GM19025 (cell line): ENCODE measurements at regions not wholly inside any gene's neighbourhood (a gene's known extent, or its start where the extent isn't known, plus 50 kb on each side); places are given as distances from the start of the nearest gene placed in this dataset.
A peak's percentile ranks its signal among the peaks of the same experiment; 100 is the strongest.
"Not testable (repeated sequence)": the region's sequence is repeated elsewhere in the genome, so short reads cannot be mapped to it uniquely, and the experiment has no call there.

Source experiments
- ATAC-seq: cut with Tn5 transposase; IDR thresholded peaks from one replicate; pipeline ENCODE4 v1.9.1; 2021; ENCODE audit warnings: mild to moderate bottlenecking, low read depth, moderate library complexity; ENCODE audit not compliant: unreplicated experiment

- no peak for ATAC-seq
Observed at GRCh38 chr5:82720213-82721086, 356.7 kb downstream of the TMEM167A start.

DNA sequence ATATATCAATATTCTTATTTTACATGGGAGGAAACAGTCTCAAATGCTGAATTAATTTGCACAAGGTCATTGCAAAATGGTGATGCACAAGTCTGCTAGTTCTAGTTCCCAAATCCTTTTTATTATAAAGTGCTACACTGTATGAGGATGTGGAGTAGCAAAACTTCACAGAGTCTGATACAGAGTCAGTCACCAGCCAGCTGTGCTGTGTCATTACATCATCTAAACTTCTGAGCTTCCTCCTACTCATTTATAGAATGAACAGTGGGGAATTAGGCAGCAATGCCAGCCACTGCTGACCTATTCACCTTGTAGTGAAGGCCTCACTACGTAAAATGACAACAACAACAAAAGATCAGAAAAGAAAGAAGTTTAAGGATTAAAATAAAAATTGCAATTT lies 357.8 kb downstream of the TMEM167A start:
- ATAC-seq, result peak; percentile 89

DNA sequence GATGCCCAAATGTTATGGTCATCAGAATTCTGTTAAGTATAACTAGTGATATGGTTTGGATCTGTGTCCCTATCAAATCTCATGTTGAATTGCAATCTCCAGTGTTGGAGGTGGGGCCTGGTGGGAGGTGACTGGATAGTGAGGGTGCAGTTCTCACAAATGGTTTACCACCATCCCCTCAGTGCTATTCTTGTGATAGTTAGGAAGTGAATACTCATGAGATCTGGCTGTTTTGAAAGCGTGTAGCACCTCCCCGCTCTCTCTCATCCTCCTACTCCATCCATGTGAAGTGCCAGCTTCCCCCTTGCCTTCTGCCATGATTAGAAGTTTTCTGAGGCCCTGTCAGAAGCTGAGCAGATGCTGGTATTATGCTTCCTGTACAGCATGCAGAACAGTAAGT lies 359.5 kb downstream of the TMEM167A start:
- ATAC-seq, result no peak

GRCh38 chr5:82714732-82715131 lies 362.5 kb downstream of the TMEM167A start:
- ATAC-seq, result not testable (repeated sequence)

DNA sequence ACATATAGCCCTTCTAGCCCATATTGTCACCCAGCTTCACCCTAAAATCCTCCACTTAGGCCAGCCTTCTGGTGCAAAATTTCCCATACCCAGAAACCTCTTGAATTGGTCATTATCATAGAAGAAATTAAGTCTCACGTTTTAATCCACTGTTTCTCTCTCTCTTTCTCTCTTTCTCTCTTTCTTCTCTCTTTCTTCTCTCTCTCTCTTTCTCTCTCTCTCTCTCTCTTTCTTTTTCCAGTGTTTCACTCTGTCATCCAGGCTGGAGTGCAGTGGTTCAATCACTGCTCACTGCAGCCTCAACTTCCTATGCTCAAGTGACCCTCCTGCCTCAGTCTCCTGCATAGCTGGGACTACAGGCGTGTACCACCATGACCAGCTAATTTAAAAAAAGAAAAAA lies 363.4 kb downstream of the TMEM167A start:
- no peak for ATAC-seq

DNA sequence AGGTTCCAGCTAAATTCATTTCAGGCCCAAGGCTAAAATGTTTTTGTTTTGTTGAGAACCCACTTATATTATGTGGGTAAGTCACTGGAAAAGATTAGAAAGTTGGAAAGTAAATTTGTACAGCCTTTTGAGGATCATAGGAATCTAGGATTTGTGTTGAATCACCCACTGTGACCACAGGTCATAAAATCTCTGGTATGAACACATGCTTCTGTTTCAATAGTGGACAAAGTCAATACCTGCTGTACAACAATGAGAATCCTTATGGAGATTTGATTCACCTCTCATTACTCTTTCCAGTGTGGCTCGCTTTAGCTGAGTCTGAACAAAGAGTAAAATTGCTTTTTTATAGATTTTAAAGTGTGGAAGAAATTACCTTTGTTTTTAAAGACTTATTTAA lies 369.5 kb downstream of the TMEM167A start:
- no peak for ATAC-seq

DNA sequence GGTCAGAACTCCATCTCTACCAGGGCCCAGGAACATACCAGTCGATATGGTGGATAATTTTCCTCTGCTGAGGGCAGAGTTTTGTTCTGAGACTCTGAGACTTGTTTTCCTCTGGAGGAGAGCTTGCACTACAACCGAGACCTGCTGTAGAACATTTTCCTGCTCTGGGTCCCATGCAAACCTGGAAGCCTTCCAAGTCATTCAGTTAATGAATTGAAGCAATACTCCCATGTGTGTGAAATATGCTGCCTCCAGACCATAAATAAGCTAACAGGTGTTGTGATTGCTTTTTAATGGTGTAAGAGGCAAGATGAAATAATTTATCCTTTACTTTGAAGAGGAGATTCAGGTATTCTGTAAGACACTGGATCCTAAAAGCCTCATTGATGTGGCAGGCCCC lies 372.8 kb downstream of the TMEM167A start:
- no peak for ATAC-seq

DNA sequence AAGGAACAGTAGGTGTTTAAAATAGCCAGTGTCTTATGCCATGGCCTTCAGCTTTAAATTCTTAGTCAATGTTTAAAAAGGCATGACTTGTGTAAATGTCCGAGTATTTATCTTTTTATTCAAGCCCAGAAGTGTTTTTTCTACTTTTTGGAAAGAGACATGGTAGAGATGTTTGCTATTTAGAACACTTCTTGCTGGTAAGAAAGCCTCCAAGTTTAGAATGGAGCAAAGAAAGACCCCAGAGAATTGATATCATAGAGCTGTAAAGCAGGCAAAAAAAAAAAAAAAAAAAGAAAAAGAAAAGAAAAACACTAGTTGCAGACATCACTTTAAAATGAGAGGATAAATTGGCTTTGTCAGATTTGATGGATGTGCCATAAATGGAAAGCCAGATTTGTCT lies 375.1 kb downstream of the TMEM167A start:
- no peak for ATAC-seq

GRCh38 chr5:82699737-82700136 lies 377.5 kb downstream of the TMEM167A start:
- ATAC-seq, result no peak

GRCh38 chr5:82698026-82698425 lies 379.2 kb downstream of the TMEM167A start:
- ATAC-seq, result no peak

GRCh38 chr5:82694711-82695285 lies 382.4 kb downstream of the TMEM167A start:
- no peak for ATAC-seq

- no peak for ATAC-seq
Observed at GRCh38 chr5:82692826-82693225, 384.4 kb downstream of the TMEM167A start.

DNA sequence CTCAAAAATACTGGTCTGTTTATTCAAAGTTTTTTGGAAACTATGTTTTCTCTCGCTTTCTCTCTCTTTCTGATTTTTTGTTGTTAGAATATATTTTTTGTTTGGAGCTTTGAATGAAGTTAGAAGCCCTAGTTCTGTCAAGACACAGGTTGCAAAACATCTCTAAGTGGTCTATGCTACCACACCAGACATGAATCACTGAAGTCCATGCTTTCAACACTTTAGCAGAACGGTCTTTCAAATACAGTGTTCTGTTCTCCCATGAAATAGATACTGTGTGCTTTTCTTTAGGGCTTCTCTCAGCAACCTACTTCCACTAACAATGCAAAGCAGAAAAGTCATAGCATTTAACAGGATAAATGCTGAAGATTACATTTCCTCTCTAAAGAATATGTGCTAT lies 392.5 kb downstream of the TMEM167A start:
- ATAC-seq, result no peak

GRCh38 chr5:82684165-82684564 lies 393.0 kb downstream of the TMEM167A start:
- no peak for ATAC-seq

DNA sequence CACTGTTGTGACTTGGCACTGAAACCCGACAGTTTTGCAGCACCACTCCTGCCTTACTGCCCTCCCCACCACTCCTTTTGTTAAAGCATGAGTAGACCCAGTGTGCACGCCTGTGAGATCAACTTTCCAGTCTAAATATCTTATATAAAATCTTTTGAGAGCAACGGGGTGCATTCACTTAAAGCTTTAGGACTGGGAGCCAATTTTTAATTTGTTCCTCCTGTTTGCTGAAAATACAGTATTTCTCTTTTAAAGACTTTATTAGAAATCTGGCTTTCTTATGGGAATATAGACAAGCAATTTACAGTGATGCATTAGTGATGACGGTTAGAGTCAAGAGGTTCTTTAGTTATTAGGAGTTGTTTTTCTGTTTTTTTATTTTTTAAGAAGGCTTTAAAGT lies 397.5 kb downstream of the TMEM167A start:
- no peak for ATAC-seq

DNA sequence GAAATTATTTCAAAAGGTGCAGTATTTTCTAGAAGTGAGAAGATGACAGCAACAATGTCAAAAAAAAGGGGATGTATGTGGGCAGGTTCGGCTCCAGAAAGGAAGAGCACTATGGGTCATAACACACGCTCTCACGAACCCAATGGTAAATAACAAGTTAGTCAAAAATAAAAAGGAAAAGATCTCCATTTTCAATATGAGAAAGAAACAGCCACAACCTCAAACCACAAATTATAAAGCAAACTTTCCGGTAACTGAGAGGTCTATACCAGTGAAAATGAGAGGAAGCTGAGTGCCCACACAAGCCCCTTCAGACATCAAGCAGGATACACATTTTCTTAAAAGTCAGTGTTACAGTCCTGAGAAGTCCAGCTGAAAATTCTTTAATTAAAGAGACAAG lies 398.5 kb upstream of the RPS23 start:
- ATAC-seq, result peak; percentile 60

GRCh38 chr5:82674671-82675070 lies 396.5 kb upstream of the RPS23 start:
- ATAC-seq, result no peak

- ATAC-seq, result no peak
Observed at GRCh38 chr5:82673057-82673809, 395.1 kb upstream of the RPS23 start.

DNA sequence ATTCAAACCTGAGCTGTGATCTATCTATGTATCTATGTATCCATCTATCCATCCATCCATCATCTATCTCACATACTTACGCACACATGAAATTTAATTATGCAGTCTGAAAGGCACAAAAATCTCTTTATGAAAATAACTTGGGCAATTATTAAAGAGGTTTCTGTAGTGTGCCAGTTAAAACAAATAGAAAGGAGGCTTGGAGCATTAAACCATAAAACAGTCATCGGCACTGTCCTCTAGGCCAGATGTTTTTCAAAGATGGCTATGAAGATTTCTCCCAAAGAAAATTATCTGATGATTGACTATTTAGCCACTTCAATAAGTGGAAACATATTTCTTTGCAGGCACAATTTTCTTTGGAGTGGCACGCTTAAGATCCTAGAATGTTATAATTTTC lies 392.5 kb upstream of the RPS23 start:
- no peak for ATAC-seq

GRCh38 chr5:82669720-82670119 lies 391.6 kb upstream of the RPS23 start:
- ATAC-seq, result no peak

GRCh38 chr5:82666312-82666711 lies 388.2 kb upstream of the RPS23 start:
- no peak for ATAC-seq
